ENCODE measurements at regions not wholly inside any gene's neighbourhood (a gene's known extent, or its start where the extent isn't known, plus 50 kb on each side); places are given as distances from the start of the nearest gene placed in this dataset.

GRCh38 chr10:78162853-78163252 lies 129.2 kb downstream of the RPS24 start:
- TF ChIP-seq, protein P1, sequence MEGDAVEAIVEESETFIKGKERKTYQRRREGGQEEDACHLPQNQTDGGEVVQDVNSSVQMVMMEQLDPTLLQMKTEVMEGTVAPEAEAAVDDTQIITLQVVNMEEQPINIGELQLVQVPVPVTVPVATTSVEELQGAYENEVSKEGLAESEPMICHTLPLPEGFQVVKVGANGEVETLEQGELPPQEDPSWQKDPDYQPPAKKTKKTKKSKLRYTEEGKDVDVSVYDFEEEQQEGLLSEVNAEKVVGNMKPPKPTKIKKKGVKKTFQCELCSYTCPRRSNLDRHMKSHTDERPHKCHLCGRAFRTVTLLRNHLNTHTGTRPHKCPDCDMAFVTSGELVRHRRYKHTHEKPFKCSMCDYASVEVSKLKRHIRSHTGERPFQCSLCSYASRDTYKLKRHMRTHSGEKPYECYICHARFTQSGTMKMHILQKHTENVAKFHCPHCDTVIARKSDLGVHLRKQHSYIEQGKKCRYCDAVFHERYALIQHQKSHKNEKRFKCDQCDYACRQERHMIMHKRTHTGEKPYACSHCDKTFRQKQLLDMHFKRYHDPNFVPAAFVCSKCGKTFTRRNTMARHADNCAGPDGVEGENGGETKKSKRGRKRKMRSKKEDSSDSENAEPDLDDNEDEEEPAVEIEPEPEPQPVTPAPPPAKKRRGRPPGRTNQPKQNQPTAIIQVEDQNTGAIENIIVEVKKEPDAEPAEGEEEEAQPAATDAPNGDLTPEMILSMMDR (IDR thresholded peaks at IDR 0.05 in 4 of 5, conservative IDR thresholded peaks at IDR 0.05 in 1 of 5): no peak
- no peak for TF ChIP-seq POLR2A (IDR thresholded peaks at IDR 0.05)

Data from gastrocnemius medialis (tissue), 4 donors.